HG03103 (cell line): ENCODE measurements at regions not wholly inside any gene's neighbourhood (a gene's known extent, or its start where the extent isn't known, plus 50 kb on each side); places are given as distances from the start of the nearest gene placed in this dataset.
"Not testable (repeated sequence)": the region's sequence is repeated elsewhere in the genome, so short reads cannot be mapped to it uniquely, and the experiment has no call there.

Experiments
- ATAC-seq: cut with Tn5 transposase; IDR thresholded peaks from one replicate; pipeline ENCODE4 v1.9.1; 2021; ENCODE audit warnings: low read depth; ENCODE audit not compliant: unreplicated experiment

GRCh38 chr12:131245564-131246355 lies 292.1 kb downstream of the ADGRD1 start:
- ATAC-seq: no peak

- not testable (repeated sequence) for ATAC-seq
These were observed 293.5 kb downstream of the ADGRD1 start for GRCh38 chr12:131247026-131247725.

GRCh38 chr12:131247875-131248274 lies 294.2 kb downstream of the ADGRD1 start:
- ATAC-seq: not testable (repeated sequence)

GRCh38 chr12:131249246-131250027 lies 295.7 kb downstream of the ADGRD1 start:
- no peak for ATAC-seq

- no peak for ATAC-seq
These were observed 296.6 kb downstream of the ADGRD1 start for GRCh38 chr12:131250028-131250950.

GRCh38 chr12:131250951-131251315 lies 297.2 kb downstream of the ADGRD1 start:
- no peak for ATAC-seq

GRCh38 chr12:131251336-131252101 lies 297.8 kb downstream of the ADGRD1 start:
- no peak for ATAC-seq

GRCh38 chr12:131253376-131254026 lies 299.8 kb downstream of the ADGRD1 start:
- no peak for ATAC-seq

- no peak for ATAC-seq
These were observed 300.7 kb downstream of the ADGRD1 start for GRCh38 chr12:131254374-131254773.

GRCh38 chr12:131258398-131258797 lies 304.7 kb downstream of the ADGRD1 start:
- ATAC-seq: no peak

- ATAC-seq: no peak
These were observed 306.7 kb downstream of the ADGRD1 start for GRCh38 chr12:131260251-131260905.

GRCh38 chr12:131260954-131261353 lies 307.2 kb downstream of the ADGRD1 start:
- ATAC-seq: no peak

GRCh38 chr12:131261906-131262305 lies 308.2 kb downstream of the ADGRD1 start:
- no peak for ATAC-seq

- no peak for ATAC-seq
These were observed 309.9 kb downstream of the ADGRD1 start for GRCh38 chr12:131263626-131264025.

GRCh38 chr12:131264635-131265034 lies 310.9 kb downstream of the ADGRD1 start:
- no peak for ATAC-seq

GRCh38 chr12:131266591-131267467 lies 313.1 kb downstream of the ADGRD1 start:
- no peak for ATAC-seq

- no peak for ATAC-seq
These were observed 313.9 kb downstream of the ADGRD1 start for GRCh38 chr12:131267576-131267975.
